GM12891 (cell line): ENCODE measurements at regions not wholly inside any gene's neighbourhood (a gene's known extent, or its start where the extent isn't known, plus 50 kb on each side); places are given as distances from the start of the nearest gene placed in this dataset.

Experiments used
- POLR2A ChIP-seq: IDR thresholded peaks from 2 replicates; pipeline ENCODE4 v1.6.1; 2011; ENCODE audit warnings: low read depth, low read length, control low read depth
- POLR2AphosphoS5 ChIP-seq: IDR thresholded peaks from 2 replicates; pipeline ENCODE4 v1.6.1; 2011; ENCODE audit warnings: low read depth, low read length, control low read depth
- POU2F2 ChIP-seq: IDR thresholded peaks from 2 replicates; pipeline ENCODE4 v1.6.1; 2011; ENCODE audit warnings: low read depth, mild to moderate bottlenecking, control low read depth, low read length, moderate library complexity
- SPI1 ChIP-seq: IDR thresholded peaks from 2 replicates; pipeline ENCODE4 v1.6.1; 2011; ENCODE audit warnings: low read depth, low read length, control low read depth
- TAF1 ChIP-seq: IDR thresholded peaks from 2 replicates; pipeline ENCODE4 v1.6.1; 2011; ENCODE audit warnings: low read depth, low read length, control low read depth

DNA sequence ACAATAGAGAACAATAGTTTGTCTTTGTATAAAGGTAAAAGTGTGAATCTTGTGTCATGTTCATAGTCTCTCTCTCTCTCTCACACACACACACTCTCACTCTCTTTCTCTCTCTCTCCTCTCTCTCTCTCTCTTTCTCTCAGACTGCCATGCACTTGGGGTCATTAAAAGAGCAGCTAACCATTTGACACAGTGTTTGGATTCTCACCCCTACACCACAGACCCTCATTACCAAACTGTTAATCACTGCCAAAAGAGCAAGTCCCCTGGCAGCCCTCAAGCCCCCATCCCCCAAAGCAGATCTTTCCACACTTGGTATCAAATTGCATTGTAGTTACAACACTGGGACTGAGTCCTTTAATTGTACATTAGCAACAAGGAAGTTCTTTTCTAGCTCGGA is 305.8 kb upstream of the RSPO3 start:
- TF ChIP-seq TAF1 (no peak), POLR2AphosphoS5 (no peak), POLR2A (no peak), POU2F2 (no peak), SPI1 (no peak)
